B cell (primary cell): ENCODE measurements at regions not wholly inside any gene's neighbourhood (a gene's known extent, or its start where the extent isn't known, plus 50 kb on each side); places are given as distances from the start of the nearest gene placed in this dataset.

Source experiments
- ATAC-seq: fragments of 200-7000 bp; cut with Tn5 transposase; one replicate; pipeline ENCODE4 v1.10.0; 2021; ENCODE audit warnings: low read depth, mild to moderate bottlenecking, moderate number of reproducible peaks, moderate library complexity
- CTCF ChIA-PET: fragments of 350-600 bp; sonication (Branson Sonifier 250); formaldehyde crosslinking; loops from one replicate; lab custom pipeline; 2021; ENCODE audit warnings: antibody characterized with exemption, inconsistent platforms; lab: Charles Lee
- POLR2A ChIA-PET: fragments of 350-600 bp; sonication (Branson Sonifier 250); formaldehyde crosslinking; loops from one replicate; lab custom pipeline; 2021; ENCODE audit warnings: antibody characterized with exemption; lab: Charles Lee
- DNase-seq: peaks from one replicate; pipeline ENCODE4 v3.0.0; 2013
- H2AFZ ChIP-seq: 2 replicates; pipeline ENCODE4 v1.6.1; 2012; ENCODE audit warnings: mild to moderate bottlenecking, low read depth, low read length; ENCODE audit not compliant: insufficient read depth, poor library complexity, severe bottlenecking
- H3K27ac ChIP-seq, 2 donors: 1 replicate in 1 of 2; 2 replicates in 1 of 2; pipeline ENCODE4 v1.5.1; 2012 to 2013; ENCODE audit warnings: low read length in 2 of 2, mild to moderate bottlenecking in 2 of 2, moderate library complexity in 1 of 2
- H3K27me3 ChIP-seq, 4 experiments: fragments of 200-600 bp in 1 of 4; sonication (generic) in 1 of 4; replicated peaks in 1 of 4; 1 replicate in 2 of 4; 2 replicates in 2 of 4; pipeline versions ENCODE4 v1.6.1 to v1.7.0; 2013 to 2016; ENCODE audit warnings: low read length in 3 of 4, mild to moderate bottlenecking in 2 of 4, mixed read lengths in 1 of 4, moderate library complexity in 1 of 4; ENCODE audit not compliant: insufficient read depth in 4 of 4, control insufficient read depth in 3 of 4; ENCODE audit errors: control extremely low read depth in 1 of 4
- H3K36me3 ChIP-seq, 2 experiments: replicated peaks in 1 of 2; 1 replicate in 1 of 2; 2 replicates in 1 of 2; pipeline versions ENCODE4 v1.6.1 to v1.7.1; 2013; ENCODE audit warnings: low read length in 1 of 2; ENCODE audit not compliant: insufficient read depth in 2 of 2, control insufficient read depth in 1 of 2; ENCODE audit errors: control extremely low read depth in 1 of 2, extremely low read depth in 1 of 2
- H3K4me1 ChIP-seq, 2 donors: fragments of 200-600 bp in 1 of 2; sonication (generic) in 1 of 2; 1 replicate in 1 of 2; 2 replicates in 1 of 2; pipeline versions ENCODE4 v1.5.1 to v1.6.1; 2013 to 2017; ENCODE audit warnings: low read length in 2 of 2; ENCODE audit not compliant: control insufficient read depth in 2 of 2, insufficient read depth in 2 of 2
- H3K4me2 ChIP-seq: replicated peaks from 2 replicates; pipeline ENCODE3; 2012; ENCODE audit warnings: mild to moderate bottlenecking, low read depth, low read length; ENCODE audit not compliant: poor library complexity, severe bottlenecking
- H3K4me3 ChIP-seq, 5 experiments: fragments of 200-600 bp in 1 of 5; sonication (generic) in 1 of 5; 1 replicate in 3 of 5; 2 replicates in 2 of 5; pipeline versions ENCODE4 v1.5.1 to v1.7.0; 2011 to 2016; ENCODE audit warnings: low read length in 4 of 5, mild to moderate bottlenecking in 4 of 5, low read depth in 2 of 5, control low read depth in 1 of 5, moderate library complexity in 1 of 5; ENCODE audit not compliant: insufficient read depth in 1 of 5; ENCODE audit errors: control extremely low read depth in 1 of 5, extremely low read depth in 1 of 5
- H3K79me2 ChIP-seq: fragments of 200-600 bp; sonication (generic); one replicate; pipeline ENCODE4 v1.6.0; 2016; ENCODE audit warnings: low read length; ENCODE audit not compliant: control insufficient read depth, insufficient read depth
- H3K9ac ChIP-seq: fragments of 200-600 bp; sonication (generic); 2 replicates; pipeline ENCODE4 v1.6.1; 2017; ENCODE audit warnings: mild to moderate bottlenecking, low read length, moderate library complexity
- H3K9me3 ChIP-seq, 3 donors: one replicate each; pipeline versions ENCODE4 v1.6.1 to v1.7.1; 2013; ENCODE audit warnings: low read length in 2 of 3; ENCODE audit not compliant: control insufficient read depth in 2 of 3, insufficient read depth in 1 of 3; ENCODE audit errors: control extremely low read depth in 1 of 3
- H4K20me1 ChIP-seq: 2 replicates; pipeline ENCODE4 v1.6.0; 2012; ENCODE audit warnings: mild to moderate bottlenecking, low read length; ENCODE audit not compliant: insufficient read depth, control insufficient read depth, poor library complexity, severe bottlenecking
- H3K27ac Mint-ChIP-seq: one replicate; pipeline ENCODE4 v1.8.0; 2021; ENCODE audit warnings: mixed read lengths
- H3K27me3 Mint-ChIP-seq: one replicate; pipeline ENCODE4 v1.8.0; 2021; ENCODE audit warnings: mixed read lengths
- H3K4me1 Mint-ChIP-seq: one replicate; pipeline ENCODE4 v1.8.0; 2021; ENCODE audit warnings: mixed read lengths
- H3K4me3 Mint-ChIP-seq: one replicate; pipeline ENCODE4 v1.8.0; 2021; ENCODE audit warnings: mixed read lengths
- H3K9me3 Mint-ChIP-seq: one replicate; pipeline ENCODE4 v1.8.0; 2022; ENCODE audit warnings: mixed read lengths; ENCODE audit not compliant: insufficient read depth
- CTCF ChIP-seq: fragments of 200-600 bp; IDR thresholded peaks from one replicate; pipeline ENCODE4 v1.8.0; 2022; ENCODE audit warnings: antibody characterized with exemption, mild to moderate bottlenecking
- EZH2 ChIP-seq: IDR thresholded peaks from 2 replicates; pipeline ENCODE4 v1.6.1; 2012; ENCODE audit warnings: borderline replicate concordance, low read depth, mild to moderate bottlenecking, moderate library complexity, low read length; ENCODE audit not compliant: insufficient read depth, poor library complexity, severe bottlenecking
- WGBS: methylation state at CpG from one replicate; pipeline ENCODE4 v1.1.5; 2013; ENCODE audit warnings: missing lambda C conversion rate; ENCODE audit not compliant: insufficient coverage; 5-methylcytosine and 5-hydroxymethylcytosine counted together
- intact Hi-C: fragments of 100-400 bp; cut with micrococcal nuclease; formaldehyde crosslinking; loops from one replicate; pipeline ENCODE4 v1.10.0; 2022

DNA sequence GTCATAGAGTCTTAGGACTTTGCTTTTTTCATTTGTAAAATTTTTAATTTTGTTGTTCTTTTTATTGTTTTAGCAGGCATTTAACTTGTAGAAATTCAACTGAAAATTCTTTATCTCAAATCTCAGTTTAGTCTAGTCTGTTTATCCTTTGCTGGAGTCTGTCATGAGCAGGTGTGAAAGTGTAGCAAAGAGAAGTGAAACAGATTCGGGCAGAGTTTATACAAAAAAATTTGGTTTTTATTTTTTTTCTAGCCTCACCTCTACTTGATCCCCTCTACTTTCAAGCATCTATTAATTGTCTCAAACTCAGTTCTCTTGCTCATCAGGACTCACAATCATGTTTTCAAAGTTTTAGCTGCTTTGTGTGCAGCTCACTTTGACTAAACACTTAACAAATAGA is 655.2 kb downstream of the HDGFL1 start:
- Mint-ChIP-seq H3K4me1 (no peaks in the 10 kb centered on the region), H3K27me3 (no peaks in the 10 kb centered on the region), H3K27ac (no peak overlapping the region), H3K9me3 (peaks cover 13% of the 10 kb centered on the region), H3K4me3 (no peak overlapping the region)
- Histone ChIP-seq H3K9me3 (peaks cover 0 to 10% (median 0%) of the 10 kb centered on the region in 3 donors), H3K27me3 (no peaks in the 10 kb centered on the region), H4K20me1 (no peaks in the 10 kb centered on the region), H3K9ac (no peak overlapping the region), H3K4me3 (no peak overlapping the region), H3K79me2 (no peaks in the 10 kb centered on the region), H3K36me3 (no peaks in the 10 kb centered on the region), H3K27ac (no peak overlapping the region), H3K4me1 (no peaks in the 10 kb centered on the region), H2AFZ (no peak overlapping the region), H3K4me2 (no peak overlapping the region)
- WGBS = no CpG with 5 or more reads among the region's 1 CpG
- TF ChIP-seq CTCF (no peak), EZH2 (no peak)
- intact Hi-C loops = no loop called here
- POLR2A ChIA-PET = no interaction called here
- CTCF ChIA-PET = no interaction called here
- DNase-seq (no peak), ATAC-seq (no peak)

GRCh38 chr6:23228439-23229024 is 659.2 kb downstream of the HDGFL1 start:
- CTCF ChIA-PET = no interaction called here
- Histone ChIP-seq H3K4me2 (no peak overlapping the region), H3K9me3 (peaks cover 0 to 10% (median 0%) of the 10 kb centered on the region in 3 donors), H3K27ac (no peak overlapping the region), H3K4me1 (no peaks in the 10 kb centered on the region), H4K20me1 (no peaks in the 10 kb centered on the region), H3K36me3 (no peaks in the 10 kb centered on the region), H2AFZ (no peak overlapping the region), H3K9ac (no peak overlapping the region), H3K79me2 (no peaks in the 10 kb centered on the region), H3K4me3 (no peak overlapping the region), H3K27me3 (no peaks in the 10 kb centered on the region)
- H3K4me3 Mint-ChIP-seq = no peak overlapping the region
- H3K27ac Mint-ChIP-seq = no peak overlapping the region
- DNase-seq (no peak), ATAC-seq (no peak)
- H3K4me1 Mint-ChIP-seq = no peaks in the 10 kb centered on the region
- POLR2A ChIA-PET = no interaction called here
- H3K27me3 Mint-ChIP-seq = no peaks in the 10 kb centered on the region
- 85% methylated on average over 6 of the region's 11 CpGs for WGBS
- TF ChIP-seq CTCF (no peak), EZH2 (no peak)
- peaks cover 13% of the 10 kb centered on the region for H3K9me3 Mint-ChIP-seq
- intact Hi-C loops = no loop called here
